ENCODE measurements at regions not wholly inside any gene's neighbourhood (a gene's known extent, or its start where the extent isn't known, plus 50 kb on each side); places are given as distances from the start of the nearest gene placed in this dataset.

DNA sequence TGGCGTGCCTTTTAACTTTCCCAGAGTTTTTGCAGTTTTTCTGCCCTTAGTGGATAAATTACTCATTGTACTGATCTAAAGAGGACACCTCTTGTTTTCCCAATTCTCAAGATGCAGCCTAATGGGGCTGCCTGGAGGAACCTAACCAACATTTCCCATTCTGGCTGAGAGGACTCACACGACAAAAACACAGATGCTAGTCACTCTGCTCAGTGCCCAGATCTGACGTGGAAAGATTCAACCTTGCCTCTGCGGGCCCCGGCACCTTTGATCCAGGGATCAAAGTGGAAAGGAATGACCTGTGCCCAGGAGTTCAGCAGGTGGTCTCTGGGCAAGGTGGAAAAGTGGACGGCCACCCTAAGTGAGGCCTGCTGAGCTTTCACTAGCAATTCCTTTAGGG lies 162.4 kb upstream of the FMN2 start:
- no peaks in the 10 kb centered on the region for H3K4me1 ChIP-seq
- H3K36me3 ChIP-seq, result no peaks in the 10 kb centered on the region
- intact Hi-C loops (cut with DNase I), result no loop called here
- no peak overlapping the region for H3K4me3 ChIP-seq
- no peak overlapping the region for H3K27ac ChIP-seq
- TF ChIP-seq POLR2AphosphoS5 (IDR thresholded peaks at IDR 0.05; ENCODE audit: insufficient read depth in 1 of 2, low read depth in 1 of 2), result no peak
- TF ChIP-seq, protein P1, sequence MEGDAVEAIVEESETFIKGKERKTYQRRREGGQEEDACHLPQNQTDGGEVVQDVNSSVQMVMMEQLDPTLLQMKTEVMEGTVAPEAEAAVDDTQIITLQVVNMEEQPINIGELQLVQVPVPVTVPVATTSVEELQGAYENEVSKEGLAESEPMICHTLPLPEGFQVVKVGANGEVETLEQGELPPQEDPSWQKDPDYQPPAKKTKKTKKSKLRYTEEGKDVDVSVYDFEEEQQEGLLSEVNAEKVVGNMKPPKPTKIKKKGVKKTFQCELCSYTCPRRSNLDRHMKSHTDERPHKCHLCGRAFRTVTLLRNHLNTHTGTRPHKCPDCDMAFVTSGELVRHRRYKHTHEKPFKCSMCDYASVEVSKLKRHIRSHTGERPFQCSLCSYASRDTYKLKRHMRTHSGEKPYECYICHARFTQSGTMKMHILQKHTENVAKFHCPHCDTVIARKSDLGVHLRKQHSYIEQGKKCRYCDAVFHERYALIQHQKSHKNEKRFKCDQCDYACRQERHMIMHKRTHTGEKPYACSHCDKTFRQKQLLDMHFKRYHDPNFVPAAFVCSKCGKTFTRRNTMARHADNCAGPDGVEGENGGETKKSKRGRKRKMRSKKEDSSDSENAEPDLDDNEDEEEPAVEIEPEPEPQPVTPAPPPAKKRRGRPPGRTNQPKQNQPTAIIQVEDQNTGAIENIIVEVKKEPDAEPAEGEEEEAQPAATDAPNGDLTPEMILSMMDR (IDR thresholded peaks at IDR 0.05), result no peak
- no peaks in the 10 kb centered on the region for H3K9me3 ChIP-seq
- DNase-seq (ENCODE audit: extremely low spot score in 2 of 2), result no peak
- H3K27me3 ChIP-seq, result no peaks in the 10 kb centered on the region

DNA sequence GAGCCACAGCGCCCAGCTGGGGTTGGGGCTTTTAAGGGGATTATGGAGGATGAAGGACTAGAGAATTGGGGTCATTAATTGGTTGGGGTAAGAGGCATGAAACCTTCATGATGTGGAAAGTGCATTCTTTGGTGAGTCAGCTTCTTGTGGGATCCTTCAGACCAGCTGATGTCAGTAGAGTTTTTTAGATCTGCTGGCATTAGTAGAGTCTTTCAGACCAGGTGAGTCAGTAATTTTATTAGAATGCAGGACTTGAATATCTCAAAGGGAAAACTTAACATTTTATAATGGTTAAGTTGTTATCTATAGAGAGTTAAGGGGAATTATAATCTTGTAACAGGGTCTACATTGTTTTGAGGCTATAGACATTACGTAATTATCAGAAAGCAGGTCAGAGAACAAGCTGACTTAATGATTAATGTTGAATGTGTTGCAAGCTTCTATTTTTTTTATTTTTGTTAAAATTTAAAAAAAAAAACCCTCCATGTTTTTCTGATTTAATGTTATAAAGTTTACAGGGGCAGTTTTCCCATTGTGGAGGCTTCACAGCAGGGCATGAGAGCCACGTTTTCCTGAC lies 160.9 kb upstream of the FMN2 start:
- Histone ChIP-seq H3K36me3 (no peaks in the 10 kb centered on the region), H3K9me3 (no peaks in the 10 kb centered on the region), H3K4me1 (no peaks in the 10 kb centered on the region), H3K27me3 (no peaks in the 10 kb centered on the region), H3K4me3 (no peak overlapping the region), H3K27ac (no peak overlapping the region)
- intact Hi-C loops (cut with DNase I), result no loop called here
- no peak for DNase-seq (ENCODE audit: extremely low spot score in 2 of 2)
- TF ChIP-seq, protein P1 (IDR thresholded peaks at IDR 0.05), result no peak
- TF ChIP-seq POLR2A (IDR thresholded peaks at IDR 0.05) (no peak), POLR2AphosphoS5 (IDR thresholded peaks at IDR 0.05; ENCODE audit: insufficient read depth in 1 of 2, low read depth in 1 of 2) (no peak)

DNA sequence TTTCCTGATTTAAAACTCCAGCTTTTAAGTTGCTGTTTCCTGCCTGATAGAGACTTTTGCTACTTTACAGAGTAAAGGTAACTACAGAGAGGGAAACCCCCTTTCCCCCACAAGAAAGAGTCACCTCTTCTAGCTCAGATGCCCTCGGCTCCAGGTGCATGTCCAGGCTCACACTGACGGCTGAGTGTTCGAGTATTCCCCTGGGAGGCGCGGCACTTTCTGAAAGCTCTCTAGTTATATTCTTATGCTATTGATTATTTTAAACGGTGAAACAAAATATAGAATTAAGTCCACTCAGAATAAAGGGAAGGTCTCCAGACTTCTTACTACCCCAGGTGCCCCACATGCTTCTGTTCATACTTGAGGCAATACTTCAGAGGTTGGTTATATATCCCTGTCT lies 160.3 kb upstream of the FMN2 start:
- intact Hi-C loops (cut with DNase I), result no loop called here
- no peaks in the 10 kb centered on the region for H3K36me3 ChIP-seq
- no peak for DNase-seq (ENCODE audit: extremely low spot score in 2 of 2)
- H3K4me1 ChIP-seq, result no peaks in the 10 kb centered on the region
- TF ChIP-seq, protein P1 (IDR thresholded peaks at IDR 0.05), result no peak
- H3K4me3 ChIP-seq, result no peak overlapping the region
- no peak overlapping the region for H3K27ac ChIP-seq
- H3K9me3 ChIP-seq, result no peaks in the 10 kb centered on the region
- no peaks in the 10 kb centered on the region for H3K27me3 ChIP-seq

DNA sequence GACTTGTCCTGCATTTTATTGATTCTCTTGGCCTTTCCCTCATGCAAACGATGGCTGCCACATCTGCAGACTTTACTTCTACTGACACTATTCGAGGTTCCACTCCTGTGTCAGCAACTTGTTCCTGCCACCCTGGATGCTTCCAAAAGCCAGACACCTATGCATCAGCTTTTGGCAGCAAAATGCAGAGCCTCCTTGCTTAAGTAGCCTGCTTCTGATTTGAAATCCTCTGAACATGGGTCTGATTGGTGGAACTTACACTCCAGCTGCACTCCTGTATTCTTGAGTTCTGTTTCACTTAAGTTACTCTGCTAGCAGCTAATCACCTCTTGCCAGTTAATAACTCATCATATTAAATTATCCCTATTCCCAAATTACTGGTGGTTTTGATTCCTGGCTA lies 152.1 kb upstream of the FMN2 start:
- Histone ChIP-seq H3K4me3 (no peak overlapping the region), H3K27me3 (no peaks in the 10 kb centered on the region), H3K36me3 (no peaks in the 10 kb centered on the region), H3K9me3 (no peaks in the 10 kb centered on the region), H3K4me1 (no peaks in the 10 kb centered on the region), H3K27ac (no peak overlapping the region)
- intact Hi-C loops (cut with DNase I), result no loop called here
- TF ChIP-seq POLR2AphosphoS5 (IDR thresholded peaks at IDR 0.05; ENCODE audit: insufficient read depth in 1 of 2, low read depth in 1 of 2), result no peak
- TF ChIP-seq POLR2A (IDR thresholded peaks at IDR 0.05), result no peak
- TF ChIP-seq, protein P1 (IDR thresholded peaks at IDR 0.05), result no peak
- no peak for DNase-seq (ENCODE audit: extremely low spot score in 2 of 2)

DNA sequence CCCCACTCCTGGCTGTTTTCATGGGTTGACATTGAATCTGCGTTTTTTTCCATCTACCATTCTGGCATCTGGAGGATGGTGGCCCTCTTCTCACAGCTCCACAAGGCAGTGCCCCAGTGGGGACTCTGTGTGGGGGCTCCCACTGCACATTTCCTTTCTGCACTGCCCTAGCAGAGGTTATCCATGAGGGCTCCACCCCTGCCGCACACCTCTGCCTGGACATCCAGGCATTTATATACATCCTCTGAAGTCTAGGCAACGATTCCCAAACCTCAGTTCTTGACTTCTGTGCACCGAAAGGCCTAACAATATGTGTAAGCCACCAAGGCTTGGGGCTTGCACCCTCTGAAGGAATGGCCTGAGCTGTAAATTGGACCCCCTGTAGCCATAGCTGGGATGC lies 147.9 kb upstream of the FMN2 start:
- H3K4me3 ChIP-seq, result no peak overlapping the region
- no peaks in the 10 kb centered on the region for H3K27me3 ChIP-seq
- no peaks in the 10 kb centered on the region for H3K36me3 ChIP-seq
- no peaks in the 10 kb centered on the region for H3K9me3 ChIP-seq
- no peak for DNase-seq (ENCODE audit: extremely low spot score in 2 of 2)
- H3K27ac ChIP-seq, result no peak overlapping the region
- no peaks in the 10 kb centered on the region for H3K4me1 ChIP-seq
- TF ChIP-seq POLR2A (IDR thresholded peaks at IDR 0.05) (no peak), POLR2AphosphoS5 (IDR thresholded peaks at IDR 0.05; ENCODE audit: insufficient read depth in 1 of 2, low read depth in 1 of 2) (no peak)
- TF ChIP-seq, protein P1 (IDR thresholded peaks at IDR 0.05), result no peak
- intact Hi-C loops (cut with DNase I), result no loop called here

All from vagina (tissue), 2 donors.